Vagina (tissue), 2 donors: ENCODE measurements at regions not wholly inside any gene's neighbourhood (a gene's known extent, or its start where the extent isn't known, plus 50 kb on each side); places are given as distances from the start of the nearest gene placed in this dataset.

Experiments
- DNase-seq, 2 donors: peaks; one replicate each; pipeline ENCODE4 v3.0.0-alpha.2; 2017; ENCODE audit errors: extremely low spot score in 2 of 2
- H3K27ac ChIP-seq: fragments of 200-600 bp; sonication (generic); one replicate; pipeline ENCODE4 v1.5.1; 2019
- H3K27me3 ChIP-seq: fragments of 200-600 bp; sonication (generic); one replicate; pipeline ENCODE4 v1.5.1; 2019
- H3K36me3 ChIP-seq, 2 donors: fragments of 200-600 bp; sonication (generic); one replicate each; pipeline ENCODE4 v1.5.1; 2017 to 2019
- H3K4me1 ChIP-seq: fragments of 200-600 bp; sonication (generic); one replicate; pipeline ENCODE4 v1.5.1; 2019
- H3K4me3 ChIP-seq, 2 donors: fragments of 200-600 bp; sonication (generic); 1 replicate in 1 of 2; 2 replicates in 1 of 2; pipeline ENCODE4 v1.5.1; 2016 to 2019
- H3K9me3 ChIP-seq: fragments of 200-600 bp; sonication (generic); one replicate; pipeline ENCODE4 v1.5.1; 2019
- CTCF ChIP-seq, 3 experiments: fragments of 450-650 bp in 2 of 3; fragments of 200-600 bp in 1 of 3; sonication (generic) in 1 of 3; IDR thresholded peaks; one replicate each; pipeline ENCODE4 v1.5.1; 2017 to 2019; ENCODE audit warnings: antibody characterized with exemption in 3 of 3, mild to moderate bottlenecking in 2 of 3, moderate library complexity in 2 of 3
- POLR2A ChIP-seq, 2 donors: fragments of 450-650 bp; IDR thresholded peaks; one replicate each; pipeline ENCODE4 v1.6.1; 2017; ENCODE audit warnings: antibody characterized with exemption in 2 of 2, mild to moderate bottlenecking in 2 of 2, moderate library complexity in 2 of 2
- POLR2AphosphoS5 ChIP-seq, 2 donors: sonication (generic); formaldehyde crosslinking; IDR thresholded peaks; one replicate each; pipeline ENCODE4 v1.9.0; 2017; ENCODE audit warnings: antibody characterized with exemption in 2 of 2, mild to moderate bottlenecking in 2 of 2, low read depth in 1 of 2; ENCODE audit not compliant: insufficient read depth in 1 of 2
- intact Hi-C: fragments of 100-400 bp; cut with DNase I; formaldehyde crosslinking; loops from one replicate; pipeline ENCODE4 v1.15.1; 2023

- no peak for DNase-seq
- no peaks in the 10 kb centered on the region for H3K9me3 ChIP-seq
- H3K4me3 ChIP-seq, result no peak overlapping the region
- no peaks in the 10 kb centered on the region for H3K27me3 ChIP-seq
- no peaks in the 10 kb centered on the region for H3K4me1 ChIP-seq
- TF ChIP-seq CTCF (IDR thresholded peaks at IDR 0.05) (no peak), POLR2A (IDR thresholded peaks at IDR 0.05) (no peak), POLR2AphosphoS5 (IDR thresholded peaks at IDR 0.05; ENCODE audit: insufficient read depth in 1 of 2, low read depth in 1 of 2) (no peak)
- intact Hi-C loops, result loop anchor here (10.0 kb wide), 1 partner anchor 55 kb away; no protein-coding TSS in a partner anchor
- no peaks in the 10 kb centered on the region for H3K36me3 ChIP-seq
- H3K27ac ChIP-seq, result no peak overlapping the region
Measured at GRCh38 chr20:51329845-51330244, 212.7 kb downstream of the NFATC2 start.

GRCh38 chr20:51327251-51327841, 215.2 kb downstream of the NFATC2 start:
- no peak for DNase-seq
- no peaks in the 10 kb centered on the region for H3K27me3 ChIP-seq
- H3K4me1 ChIP-seq, result no peaks in the 10 kb centered on the region
- intact Hi-C loops, result loop anchor here (10.0 kb wide), 1 partner anchor 57 kb away; no protein-coding TSS in a partner anchor
- H3K4me3 ChIP-seq, result no peak overlapping the region
- no peaks in the 10 kb centered on the region for H3K36me3 ChIP-seq
- no peaks in the 10 kb centered on the region for H3K9me3 ChIP-seq
- TF ChIP-seq POLR2AphosphoS5 (IDR thresholded peaks at IDR 0.05; ENCODE audit: insufficient read depth in 1 of 2, low read depth in 1 of 2), result no peak
- H3K27ac ChIP-seq, result no peak overlapping the region

- intact Hi-C loops, result loop anchor here (10.0 kb wide), 1 partner anchor 58 kb away; no protein-coding TSS in a partner anchor
- TF ChIP-seq POLR2A (IDR thresholded peaks at IDR 0.05) (no peak), CTCF (IDR thresholded peaks at IDR 0.05) (peak in 1 of 3 experiments; percentile 15), POLR2AphosphoS5 (IDR thresholded peaks at IDR 0.05; ENCODE audit: insufficient read depth in 1 of 2, low read depth in 1 of 2) (no peak)
- Histone ChIP-seq H3K36me3 (no peaks in the 10 kb centered on the region), H3K27me3 (no peaks in the 10 kb centered on the region), H3K4me1 (no peaks in the 10 kb centered on the region), H3K27ac (no peak overlapping the region), H3K9me3 (no peaks in the 10 kb centered on the region), H3K4me3 (no peak overlapping the region)
- DNase-seq, result no peak
Measured at GRCh38 chr20:51326201-51326819, 216.2 kb downstream of the NFATC2 start.

GRCh38 chr20:51322164-51322707, 220.3 kb downstream of the NFATC2 start:
- Histone ChIP-seq H3K36me3 (no peaks in the 10 kb centered on the region), H3K27ac (no peak overlapping the region), H3K27me3 (no peaks in the 10 kb centered on the region), H3K4me1 (no peaks in the 10 kb centered on the region), H3K4me3 (no peak overlapping the region), H3K9me3 (no peaks in the 10 kb centered on the region)
- intact Hi-C loops, result loop anchor here (10.0 kb wide), 1 partner anchor 63 kb away; no protein-coding TSS in a partner anchor
- no peak for DNase-seq
- no peak for TF ChIP-seq CTCF (IDR thresholded peaks at IDR 0.05)
- TF ChIP-seq POLR2AphosphoS5 (IDR thresholded peaks at IDR 0.05; ENCODE audit: insufficient read depth in 1 of 2, low read depth in 1 of 2), result no peak
- TF ChIP-seq POLR2A (IDR thresholded peaks at IDR 0.05), result no peak

GRCh38 chr20:51321343-51322163, 221.0 kb downstream of the NFATC2 start:
- Histone ChIP-seq H3K4me1 (no peaks in the 10 kb centered on the region), H3K9me3 (no peaks in the 10 kb centered on the region), H3K4me3 (no peak overlapping the region), H3K27me3 (no peaks in the 10 kb centered on the region), H3K27ac (no peak overlapping the region), H3K36me3 (no peaks in the 10 kb centered on the region)
- TF ChIP-seq CTCF (IDR thresholded peaks at IDR 0.05) (no peak), POLR2AphosphoS5 (IDR thresholded peaks at IDR 0.05; ENCODE audit: insufficient read depth in 1 of 2, low read depth in 1 of 2) (no peak), POLR2A (IDR thresholded peaks at IDR 0.05) (no peak)
- intact Hi-C loops, result loop anchor here (10.0 kb wide), 1 partner anchor 63 kb away; no protein-coding TSS in a partner anchor
- DNase-seq, result no peak
